ENCODE measurements at regions not wholly inside any gene's neighbourhood (a gene's known extent, or its start where the extent isn't known, plus 50 kb on each side); places are given as distances from the start of the nearest gene placed in this dataset.

- intact Hi-C loops (cut with micrococcal nuclease), result no loop called here
- FAIRE-seq, result no peak
- 0 out of 2 replicates have a peak, but pooled peaks cover 4% of the 10 kb centered on the region for H4K20me1 ChIP-seq (replicated peaks; ENCODE audit: control insufficient read depth, insufficient read depth, low read length)
- H3K36me3 ChIP-seq (ENCODE audit: control insufficient read depth, insufficient read depth, low read length), result no peaks in the 10 kb centered on the region
- 1% methylated on average over 14 of the region's 14 CpGs for WGBS (ENCODE audit: insufficient coverage, low coverage, missing lambda C conversion rate)
- H3K9me1 ChIP-seq (ENCODE audit: control insufficient read depth, insufficient read depth, low read length), result no peaks in the 10 kb centered on the region
- H3K9ac ChIP-seq (ENCODE audit: insufficient read depth in 1 of 2, low read depth in 2 of 2, low read length in 2 of 2), result no peak overlapping the region
- TF ChIP-seq, protein P1, sequence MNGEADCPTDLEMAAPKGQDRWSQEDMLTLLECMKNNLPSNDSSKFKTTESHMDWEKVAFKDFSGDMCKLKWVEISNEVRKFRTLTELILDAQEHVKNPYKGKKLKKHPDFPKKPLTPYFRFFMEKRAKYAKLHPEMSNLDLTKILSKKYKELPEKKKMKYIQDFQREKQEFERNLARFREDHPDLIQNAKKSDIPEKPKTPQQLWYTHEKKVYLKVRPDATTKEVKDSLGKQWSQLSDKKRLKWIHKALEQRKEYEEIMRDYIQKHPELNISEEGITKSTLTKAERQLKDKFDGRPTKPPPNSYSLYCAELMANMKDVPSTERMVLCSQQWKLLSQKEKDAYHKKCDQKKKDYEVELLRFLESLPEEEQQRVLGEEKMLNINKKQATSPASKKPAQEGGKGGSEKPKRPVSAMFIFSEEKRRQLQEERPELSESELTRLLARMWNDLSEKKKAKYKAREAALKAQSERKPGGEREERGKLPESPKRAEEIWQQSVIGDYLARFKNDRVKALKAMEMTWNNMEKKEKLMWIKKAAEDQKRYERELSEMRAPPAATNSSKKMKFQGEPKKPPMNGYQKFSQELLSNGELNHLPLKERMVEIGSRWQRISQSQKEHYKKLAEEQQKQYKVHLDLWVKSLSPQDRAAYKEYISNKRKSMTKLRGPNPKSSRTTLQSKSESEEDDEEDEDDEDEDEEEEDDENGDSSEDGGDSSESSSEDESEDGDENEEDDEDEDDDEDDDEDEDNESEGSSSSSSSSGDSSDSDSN (IDR thresholded peaks at IDR 0.05; ENCODE audit: borderline replicate concordance in 1 of 2, low read depth in 2 of 2, low read length in 2 of 2), result no peak
- H3K27ac ChIP-seq (ENCODE audit: extremely low read depth, low read depth, low read length), result no peak overlapping the region
- no peak for DNase-seq (ENCODE audit: extremely low read depth in 1 of 4, low spot score in 3 of 4)
- no peak overlapping the region for H3K4me3 ChIP-seq
- H3K4me2 ChIP-seq (ENCODE audit: insufficient read depth, low read length), result no peak overlapping the region
- H3K27me3 ChIP-seq (ENCODE audit: control insufficient read depth in 2 of 2, insufficient read depth in 2 of 2, low read length in 2 of 2), result peaks cover 2 to 67% of the 10 kb centered on the region in 2 experiments; a peak in 4 of 5 replicates
- POLR2A ChIA-PET, result interaction anchor here (1.3 kb wide), 1 partner anchor 10 kb away, joined by 4 read pairs; no protein-coding TSS in a partner anchor
- in situ Hi-C loops (cut with MboI), result no loop called here
- no peaks in the 10 kb centered on the region for H3K79me2 ChIP-seq (ENCODE audit: control insufficient read depth, insufficient read depth, low read length)
- H2AFZ ChIP-seq (ENCODE audit: low read depth, low read length), result no peak overlapping the region
- ATAC-seq, result no peak
- no TSS peak for BruUV-seq (replicated peaks)
- no peaks in the 10 kb centered on the region for H3K4me1 ChIP-seq (replicated peaks in 1 of 2; ENCODE audit: control insufficient read depth in 2 of 2, insufficient read depth in 2 of 2, low read length in 2 of 2)
- CTCF ChIA-PET (ENCODE audit: low intra/inter-chr PET ratio), result no interaction called here
- no peaks in the 10 kb centered on the region for H3K9me3 ChIP-seq (replicated peaks; ENCODE audit: control insufficient read depth, insufficient read depth, low read depth, low read length)
These were observed 220.5 kb upstream of the RAB6C start for GRCh38 chr2:129758784-129759471.
